Mesenchymal stem cell (in vitro differentiated cells and primary cell): ENCODE measurements at regions not wholly inside any gene's neighbourhood (a gene's known extent, or its start where the extent isn't known, plus 50 kb on each side); places are given as distances from the start of the nearest gene placed in this dataset.

ENCODE experiments used
- DNase-seq: peaks from one replicate; pipeline ENCODE4 v3.0.0-alpha.2; 2013
- H2AFZ ChIP-seq: one replicate; pipeline ENCODE4 v1.6.1; 2013; ENCODE audit warnings: low read depth, mild to moderate bottlenecking, control low read depth, inconsistent platforms, low read length, moderate library complexity
- H2AK5ac ChIP-seq: 2 replicates; pipeline ENCODE4 v1.6.1; 2013; ENCODE audit warnings: low read length, moderate library complexity, mild to moderate bottlenecking, inconsistent platforms; ENCODE audit not compliant: severe bottlenecking
- H2BK120ac ChIP-seq: one replicate; pipeline ENCODE4 v1.6.1; 2013; ENCODE audit warnings: low read depth, mild to moderate bottlenecking, inconsistent platforms, low read length, moderate library complexity
- H2BK12ac ChIP-seq, 2 experiments: one replicate each; pipeline ENCODE4 v1.6.1; 2013; ENCODE audit warnings: inconsistent platforms in 2 of 2, low read length in 2 of 2, mild to moderate bottlenecking in 2 of 2, moderate library complexity in 2 of 2, control low read depth in 1 of 2
- H2BK15ac ChIP-seq: one replicate; pipeline ENCODE4 v1.6.1; 2013; ENCODE audit warnings: mild to moderate bottlenecking, low read depth, inconsistent platforms; ENCODE audit not compliant: poor library complexity, severe bottlenecking
- H2BK5ac ChIP-seq: 2 replicates; pipeline ENCODE4 v1.6.1; 2013; ENCODE audit warnings: low read depth, mild to moderate bottlenecking, low read length, control low read depth, inconsistent platforms; ENCODE audit not compliant: poor library complexity, severe bottlenecking
- H3K14ac ChIP-seq, 2 experiments: one replicate each; pipeline ENCODE4 v1.6.1; 2013; ENCODE audit warnings: inconsistent platforms in 2 of 2, low read length in 2 of 2, control low read depth in 1 of 2, mild to moderate bottlenecking in 1 of 2, moderate library complexity in 1 of 2
- H3K18ac ChIP-seq, 2 experiments: one replicate each; pipeline ENCODE4 v1.6.1; 2013; ENCODE audit warnings: inconsistent platforms in 2 of 2, low read length in 2 of 2, control low read depth in 1 of 2, low read depth in 1 of 2, mild to moderate bottlenecking in 1 of 2
- H3K23ac ChIP-seq, 2 experiments: one replicate each; pipeline ENCODE4 v1.6.1; 2013; ENCODE audit warnings: inconsistent platforms in 2 of 2, low read length in 2 of 2, mild to moderate bottlenecking in 2 of 2, moderate library complexity in 2 of 2, control low read depth in 1 of 2
- H3K27ac ChIP-seq: 2 replicates; pipeline ENCODE4 v1.5.1; 2013; ENCODE audit warnings: mild to moderate bottlenecking, moderate library complexity, low read length, control low read depth, inconsistent platforms; ENCODE audit not compliant: poor library complexity, severe bottlenecking
- H3K27me3 ChIP-seq, 2 experiments: 2 replicates each; pipeline versions ENCODE4 v1.6.1 to v1.7.0; 2013; ENCODE audit warnings: low read length in 2 of 2, mild to moderate bottlenecking in 2 of 2, moderate library complexity in 2 of 2, control low read depth in 1 of 2, inconsistent platforms in 1 of 2; ENCODE audit not compliant: control insufficient read depth in 1 of 2, insufficient read depth in 1 of 2
- H3K36me3 ChIP-seq, 2 experiments: 2 replicates each; pipeline versions ENCODE4 v1.6.1 to v1.7.0; 2013; ENCODE audit warnings: low read length in 2 of 2, control low read depth in 1 of 2, inconsistent platforms in 1 of 2, low read depth in 1 of 2, mild to moderate bottlenecking in 1 of 2; ENCODE audit not compliant: insufficient read depth in 2 of 2, control insufficient read depth in 1 of 2
- H3K4ac ChIP-seq, 2 experiments: one replicate each; pipeline ENCODE4 v1.6.1; 2013; ENCODE audit warnings: inconsistent platforms in 2 of 2, low read length in 2 of 2, mild to moderate bottlenecking in 2 of 2, moderate library complexity in 2 of 2, control low read depth in 1 of 2, low read depth in 1 of 2
- H3K4me1 ChIP-seq: 2 replicates; pipeline ENCODE4 v1.6.1; 2013; ENCODE audit warnings: low read depth, low read length, control low read depth; ENCODE audit not compliant: control insufficient read depth, insufficient read depth
- H3K4me2 ChIP-seq: 2 replicates; pipeline ENCODE4 v1.6.1; 2013; ENCODE audit warnings: low read length, mild to moderate bottlenecking, inconsistent platforms; ENCODE audit not compliant: poor library complexity, severe bottlenecking
- H3K4me3 ChIP-seq, 2 experiments: 2 replicates each; pipeline versions ENCODE4 v1.5.1 to v1.7.0; 2013; ENCODE audit warnings: low read length in 2 of 2, mild to moderate bottlenecking in 2 of 2, control low read depth in 1 of 2, low read depth in 1 of 2; ENCODE audit not compliant: insufficient read depth in 1 of 2
- H3K79me1 ChIP-seq: replicated peaks from 2 replicates; pipeline ENCODE4 v1.6.1; 2013; ENCODE audit warnings: mild to moderate bottlenecking, control low read depth, low read length, inconsistent platforms; ENCODE audit not compliant: poor library complexity, severe bottlenecking
- H3K9ac ChIP-seq: 2 replicates; pipeline ENCODE4 v1.7.0; 2013; ENCODE audit warnings: mild to moderate bottlenecking, low read length, moderate library complexity
- H3K9me3 ChIP-seq: 2 replicates; pipeline ENCODE4 v1.7.0; 2013; ENCODE audit warnings: mild to moderate bottlenecking, low read length; ENCODE audit not compliant: control insufficient read depth
- H4K8ac ChIP-seq: one replicate; pipeline ENCODE4 v1.6.1; 2013; ENCODE audit warnings: inconsistent platforms, mild to moderate bottlenecking, low read length, moderate library complexity
- H4K91ac ChIP-seq: one replicate; pipeline ENCODE4 v1.6.1; 2013; ENCODE audit warnings: mild to moderate bottlenecking, low read length, inconsistent platforms
- WGBS: methylation state at CpG from one replicate; pipeline ENCODE4 v1.1.7; 2013; ENCODE audit warnings: mixed read lengths; 5-methylcytosine and 5-hydroxymethylcytosine counted together

- Histone ChIP-seq H3K23ac (no peak overlapping the region), H3K4me2 (no peak overlapping the region), H2BK12ac (no peak overlapping the region), H3K36me3 (no peaks in the 10 kb centered on the region), H3K27ac (no peak overlapping the region), H3K18ac (no peak overlapping the region), H3K9me3 (no peaks in the 10 kb centered on the region), H3K9ac (peak overlapping the region; percentile 88), H3K4ac (no peak overlapping the region), H4K91ac (no peak overlapping the region), H2AFZ (no peak overlapping the region), H2BK5ac (no peak overlapping the region), H3K4me3 (peak overlapping the region in 1 of 2 experiments; percentile 1), H2AK5ac (no peak overlapping the region), H3K27me3 (no peaks in the 10 kb centered on the region), H3K4me1 (no peaks in the 10 kb centered on the region), H2BK120ac (no peak overlapping the region), H3K79me1 (no peaks in the 10 kb centered on the region), H2BK15ac (no peak overlapping the region), H4K8ac (no peak overlapping the region), H3K14ac (no peak overlapping the region)
- WGBS: 90% methylated on average over 2 of the region's 3 CpGs
- no peak for DNase-seq
Observed at GRCh38 chr2:150639383-150639782, 151.9 kb upstream of the RND3 start.

GRCh38 chr2:150631236-150631821 lies 143.9 kb upstream of the RND3 start:
- H3K27me3 ChIP-seq: no peaks in the 10 kb centered on the region

DNA sequence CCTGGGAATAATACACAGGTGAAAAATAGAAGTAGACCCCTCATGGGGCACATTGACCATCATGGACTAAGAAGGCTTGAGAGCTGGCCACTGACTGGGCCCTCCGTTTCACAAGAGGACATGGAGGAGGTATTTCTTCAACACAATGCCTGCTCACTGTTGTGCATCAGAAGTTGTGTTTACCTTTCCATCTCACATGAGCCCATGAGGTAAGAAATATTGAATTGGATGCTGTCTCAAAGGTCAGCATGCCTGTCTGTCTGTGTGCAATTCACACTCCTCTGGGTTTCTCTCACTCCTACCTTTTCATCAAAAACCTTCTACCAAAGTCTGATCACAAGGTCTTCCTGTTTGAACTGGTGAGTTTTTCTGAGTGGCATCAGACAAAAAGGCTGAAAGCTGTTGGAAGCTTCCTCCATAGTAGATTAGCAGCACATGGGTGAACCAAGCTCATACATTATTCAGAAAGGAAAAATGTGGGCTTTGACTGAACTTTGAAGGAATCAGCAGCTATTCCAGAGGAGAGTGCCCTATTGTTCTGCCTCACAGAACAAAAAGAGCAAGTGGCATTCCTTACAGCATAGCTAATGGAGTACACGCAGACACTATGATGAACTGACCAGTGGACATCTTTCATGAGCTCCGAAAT lies 143.2 kb upstream of the RND3 start:
- peak overlapping the region; percentile 63 for H3K9ac ChIP-seq
- WGBS: 97% methylated on average over 3 of the region's 3 CpGs

More at GRCh38 chr2:150631236-150631821, 143.9 kb upstream of the RND3 start:
- no peak overlapping the region for H4K8ac ChIP-seq
- H2AFZ ChIP-seq: no peak overlapping the region
- no peak for DNase-seq
- no peak overlapping the region for H2AK5ac ChIP-seq
- no peak overlapping the region for H3K14ac ChIP-seq
- no peak overlapping the region for H3K4me3 ChIP-seq
- H3K9me3 ChIP-seq: no peaks in the 10 kb centered on the region
- H3K18ac ChIP-seq: no peak overlapping the region
- WGBS: 100% methylated on average over 1 of the region's 2 CpGs
- H3K4me2 ChIP-seq: no peak overlapping the region
- H3K4ac ChIP-seq: no peak overlapping the region
- H3K27ac ChIP-seq: peak overlapping the region; percentile 54
- no peak overlapping the region for H2BK12ac ChIP-seq
- H3K9ac ChIP-seq: peak overlapping the region; percentile 63
- no peak overlapping the region for H4K91ac ChIP-seq
- no peaks in the 10 kb centered on the region for H3K36me3 ChIP-seq
- H3K4me1 ChIP-seq: peaks cover 2% of the 10 kb centered on the region
- no peaks in the 10 kb centered on the region for H3K79me1 ChIP-seq
- no peak overlapping the region for H3K23ac ChIP-seq
- no peak overlapping the region for H2BK5ac ChIP-seq
- H2BK120ac ChIP-seq: no peak overlapping the region
- H2BK15ac ChIP-seq: no peak overlapping the region

DNA sequence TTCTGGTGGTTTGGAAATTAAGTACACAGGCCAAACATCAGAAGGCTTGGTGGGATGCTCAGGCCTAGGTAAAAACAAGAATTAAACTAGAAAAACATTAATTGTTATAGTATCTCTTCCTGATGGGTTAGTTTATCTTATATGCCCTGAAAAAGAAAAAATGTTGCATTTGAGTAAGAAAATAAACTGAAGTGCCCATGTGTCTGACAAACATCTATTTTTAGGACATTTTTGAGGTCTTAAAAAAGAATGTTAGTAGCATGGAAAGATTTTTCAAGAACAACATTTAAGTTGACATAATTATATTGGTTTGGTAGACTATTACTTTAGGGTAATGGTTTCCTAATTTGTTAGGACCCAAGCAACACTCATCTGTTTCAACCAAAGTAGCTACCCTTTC lies 140.1 kb upstream of the RND3 start:
- H3K9ac ChIP-seq: no peak overlapping the region
- H3K18ac ChIP-seq: no peak overlapping the region
- H4K91ac ChIP-seq: no peak overlapping the region
- no peak overlapping the region for H3K27ac ChIP-seq
- H3K4me3 ChIP-seq: no peak overlapping the region
- H4K8ac ChIP-seq: no peak overlapping the region
- H2BK5ac ChIP-seq: no peak overlapping the region
- no peaks in the 10 kb centered on the region for H3K79me1 ChIP-seq
- no peaks in the 10 kb centered on the region for H3K27me3 ChIP-seq
- H2AK5ac ChIP-seq: no peak overlapping the region
- H3K4ac ChIP-seq: no peak overlapping the region
- no peak overlapping the region for H2BK12ac ChIP-seq
- no peak overlapping the region for H2BK120ac ChIP-seq
- H2BK15ac ChIP-seq: no peak overlapping the region
- no peaks in the 10 kb centered on the region for H3K36me3 ChIP-seq
- H3K4me1 ChIP-seq: peaks cover 2% of the 10 kb centered on the region
- no peak overlapping the region for H2AFZ ChIP-seq
- no peak for DNase-seq
- H3K23ac ChIP-seq: no peak overlapping the region
- H3K4me2 ChIP-seq: no peak overlapping the region
- no peak overlapping the region for H3K14ac ChIP-seq
- H3K9me3 ChIP-seq: no peaks in the 10 kb centered on the region

More for the DNA sequence above, 143.2 kb upstream of the RND3 start:
- Histone ChIP-seq H3K14ac (no peak overlapping the region), H2BK5ac (no peak overlapping the region), H3K18ac (peak overlapping the region in 1 of 2 experiments; percentile 21), H3K4me1 (peaks cover 2% of the 10 kb centered on the region), H3K4me2 (no peak overlapping the region), H2AFZ (no peak overlapping the region), H3K27ac (peak overlapping the region; percentile 85), H3K4me3 (no peak overlapping the region), H3K9me3 (no peaks in the 10 kb centered on the region), H3K79me1 (no peaks in the 10 kb centered on the region), H2BK15ac (no peak overlapping the region), H2BK120ac (no peak overlapping the region), H3K23ac (no peak overlapping the region), H3K4ac (no peak overlapping the region), H2BK12ac (no peak overlapping the region), H4K8ac (no peak overlapping the region), H2AK5ac (peak overlapping the region; percentile 26), H3K36me3 (no peaks in the 10 kb centered on the region), H4K91ac (no peak overlapping the region), H3K27me3 (no peaks in the 10 kb centered on the region)
- DNase-seq: no peak
